Stimulated activated CD4-positive, alpha-beta T cell treated with anti-CD3 and anti-CD28 coated beads, Interleukin-12 subunit alpha, Interleukin-12 subunit beta, amount 100 ng/mL, for 4 hours (primary cell): ENCODE measurements at regions not wholly inside any gene's neighbourhood (a gene's known extent, or its start where the extent isn't known, plus 50 kb on each side); places are given as distances from the start of the nearest gene placed in this dataset.

Experiments used
- DNase-seq: peaks from one replicate; pipeline ENCODE4 v3.0.0-alpha.2; 2020

GRCh38 chr9:79000230-79001002, 571.3 kb upstream of the TLE4 start:
- no peak for DNase-seq

- DNase-seq: no peak
Observed at GRCh38 chr9:79001012-79001411, 570.8 kb upstream of the TLE4 start.

- DNase-seq: no peak
Observed at GRCh38 chr9:79003514-79003913, 568.3 kb upstream of the TLE4 start.

GRCh38 chr9:79004032-79004431, 567.7 kb upstream of the TLE4 start:
- DNase-seq: no peak

- DNase-seq: no peak
Observed at GRCh38 chr9:79006546-79006945, 565.2 kb upstream of the TLE4 start.

GRCh38 chr9:79007701-79008483, 563.9 kb upstream of the TLE4 start:
- DNase-seq: no peak

GRCh38 chr9:79008916-79009315, 562.8 kb upstream of the TLE4 start:
- DNase-seq: no peak

- DNase-seq: no peak
Observed at GRCh38 chr9:79011461-79011860, 560.3 kb upstream of the TLE4 start.

GRCh38 chr9:79012561-79012960, 559.2 kb upstream of the TLE4 start:
- no peak for DNase-seq

GRCh38 chr9:79013715-79014610, 557.8 kb upstream of the TLE4 start:
- DNase-seq: no peak

- DNase-seq: no peak
Observed at GRCh38 chr9:79014929-79015699, 556.7 kb upstream of the TLE4 start.

- no peak for DNase-seq
Observed at GRCh38 chr9:79015951-79016350, 555.8 kb upstream of the TLE4 start.

GRCh38 chr9:79020276-79020675, 551.5 kb upstream of the TLE4 start:
- DNase-seq: no peak

- DNase-seq: no peak
Observed at GRCh38 chr9:79021084-79021483, 550.7 kb upstream of the TLE4 start.

GRCh38 chr9:79023134-79023580, 548.6 kb upstream of the TLE4 start:
- no peak for DNase-seq

GRCh38 chr9:79026316-79026715, 545.4 kb upstream of the TLE4 start:
- DNase-seq: no peak

GRCh38 chr9:79028101-79028500, 543.7 kb upstream of the TLE4 start:
- no peak for DNase-seq

GRCh38 chr9:79034583-79034982, 537.2 kb upstream of the TLE4 start:
- no peak for DNase-seq

- DNase-seq: no peak
Observed at GRCh38 chr9:79037338-79037737, 534.4 kb upstream of the TLE4 start.

GRCh38 chr9:79040671-79041070, 531.1 kb upstream of the TLE4 start:
- no peak for DNase-seq

GRCh38 chr9:79041266-79041665, 530.5 kb upstream of the TLE4 start:
- no peak for DNase-seq

GRCh38 chr9:79043916-79044315, 527.8 kb upstream of the TLE4 start:
- DNase-seq: no peak
